GM23248 (cell line): ENCODE measurements at regions not wholly inside any gene's neighbourhood (a gene's known extent, or its start where the extent isn't known, plus 50 kb on each side); places are given as distances from the start of the nearest gene placed in this dataset.

ENCODE experiments used
- DNase-seq: peaks from one replicate; pipeline ENCODE4 v3.0.0-alpha.2; 2015
- H2AFZ ChIP-seq: fragments of 200-600 bp; sonication (generic); 2 replicates; pipeline ENCODE4 v1.6.1; 2016; ENCODE audit warnings: antibody characterized with exemption
- H3F3A ChIP-seq: fragments of 200-600 bp; sonication (generic); 2 replicates; pipeline ENCODE4 v1.6.1; 2016; ENCODE audit warnings: mild to moderate bottlenecking, antibody characterized with exemption, mixed run types; ENCODE audit not compliant: insufficient read depth
- H3K27ac ChIP-seq: fragments of 200-600 bp; sonication (generic); 2 replicates; pipeline ENCODE4 v1.5.1; 2016; ENCODE audit warnings: mild to moderate bottlenecking
- H3K27me3 ChIP-seq: fragments of 200-600 bp; sonication (generic); replicated peaks from 2 replicates; pipeline ENCODE4 v1.6.1; 2016; ENCODE audit warnings: mild to moderate bottlenecking; ENCODE audit not compliant: insufficient read depth
- H3K36me3 ChIP-seq: fragments of 200-600 bp; sonication (generic); 2 replicates; pipeline ENCODE4 v1.6.1; 2016; ENCODE audit warnings: low read depth, mild to moderate bottlenecking
- H3K4me1 ChIP-seq: fragments of 200-600 bp; sonication (generic); 2 replicates; pipeline ENCODE4 v1.6.1; 2016; ENCODE audit warnings: mild to moderate bottlenecking; ENCODE audit not compliant: insufficient read depth
- H3K4me2 ChIP-seq: fragments of 200-600 bp; sonication (generic); one replicate; pipeline ENCODE4 v1.6.1; 2016; ENCODE audit warnings: mild to moderate bottlenecking; ENCODE audit not compliant: unreplicated experiment
- H3K4me3 ChIP-seq: fragments of 200-600 bp; sonication (generic); 2 replicates; pipeline ENCODE4 v1.5.1; 2016; ENCODE audit warnings: mild to moderate bottlenecking
- H3K79me2 ChIP-seq: fragments of 200-600 bp; sonication (generic); 2 replicates; pipeline ENCODE4 v1.6.1; 2016; ENCODE audit warnings: mild to moderate bottlenecking; ENCODE audit not compliant: insufficient read depth
- H3K9ac ChIP-seq: fragments of 200-600 bp; sonication (generic); 2 replicates; pipeline ENCODE4 v1.6.1; 2016; ENCODE audit warnings: mild to moderate bottlenecking
- H3K9me2 ChIP-seq: fragments of 200-600 bp; sonication (generic); 2 replicates; pipeline ENCODE4 v1.6.1; 2016; ENCODE audit warnings: mixed run types, mild to moderate bottlenecking, moderate library complexity; ENCODE audit not compliant: insufficient read depth
- H3K9me3 ChIP-seq: fragments of 200-600 bp; sonication (generic); one replicate; pipeline ENCODE4 v1.6.1; 2017; ENCODE audit warnings: low read depth
- H4K20me1 ChIP-seq: fragments of 200-600 bp; sonication (generic); 2 replicates; pipeline ENCODE4 v1.6.0; 2016; ENCODE audit not compliant: insufficient read depth
- EZH2 ChIP-seq: fragments of 200-600 bp; sonication (generic); IDR thresholded peaks from 2 replicates; pipeline ENCODE4 v1.6.1; 2018; ENCODE audit warnings: antibody characterized with exemption, mild to moderate bottlenecking; ENCODE audit not compliant: insufficient read depth, poor library complexity, severe bottlenecking
- EZH2phosphoT487 ChIP-seq: fragments of 200-600 bp; sonication (generic); IDR thresholded peaks from 2 replicates; pipeline ENCODE4 v1.6.1; 2018; ENCODE audit warnings: antibody characterized with exemption, moderate library complexity, mild to moderate bottlenecking, low read depth; ENCODE audit not compliant: insufficient read depth
- WGBS, 2 experiments: methylation state at CpG; one replicate each; pipeline ENCODE4 v1.1.6; 2015 to 2017; ENCODE audit warnings: low lambda C conversion rate in 2 of 2, low coverage in 1 of 2; ENCODE audit errors: missing lambda C conversion rate in 2 of 2; 5-methylcytosine and 5-hydroxymethylcytosine counted together
- in situ Hi-C: fragments of 300-500 bp; cut with MboI; formaldehyde crosslinking; loops from 2 replicates; pipeline ENCODE4 v1.15.0; 2020

GRCh38 chr11:111099028-111099713, 146.4 kb upstream of the POU2AF2 start:
- H3K36me3 ChIP-seq: no peaks in the 10 kb centered on the region
- 0 out of 2 replicates have a peak, but pooled peaks cover 4% of the 10 kb centered on the region for H3K4me1 ChIP-seq
- no peaks in the 10 kb centered on the region for H3K9me3 ChIP-seq
- no peaks in the 10 kb centered on the region for H3K79me2 ChIP-seq
- no peak for TF ChIP-seq EZH2phosphoT487
- H3K4me2 ChIP-seq: no peak overlapping the region
- no peak overlapping the region for H3K27ac ChIP-seq
- H2AFZ ChIP-seq: no peak overlapping the region
- in situ Hi-C loops: no loop called here
- no peaks in the 10 kb centered on the region for H3K27me3 ChIP-seq
- H3F3A ChIP-seq: no peaks in the 10 kb centered on the region
- H3K9ac ChIP-seq: no peak overlapping the region
- H4K20me1 ChIP-seq: no peaks in the 10 kb centered on the region
- H3K4me3 ChIP-seq: no peak overlapping the region
- WGBS, 2 experiments: 78 to 79% methylated on average over 2 of the region's 2 CpGs
- H3K9me2 ChIP-seq: no peaks in the 10 kb centered on the region
- no peak for DNase-seq

- Histone ChIP-seq H4K20me1 (no peaks in the 10 kb centered on the region), H3K4me1 (0 out of 2 replicates have a peak, but pooled peaks cover 4% of the 10 kb centered on the region), H3K4me3 (no peak overlapping the region), H3K27me3 (no peaks in the 10 kb centered on the region), H3K9me3 (no peaks in the 10 kb centered on the region), H3K9me2 (no peaks in the 10 kb centered on the region), H3K4me2 (no peak overlapping the region), H2AFZ (no peak overlapping the region), H3K36me3 (no peaks in the 10 kb centered on the region), H3K9ac (no peak overlapping the region), H3F3A (no peaks in the 10 kb centered on the region), H3K27ac (no peak overlapping the region), H3K79me2 (no peaks in the 10 kb centered on the region)
- no peak for TF ChIP-seq EZH2phosphoT487
- no peak for TF ChIP-seq EZH2
- in situ Hi-C loops: no loop called here
- DNase-seq: no peak
- WGBS, 2 experiments: 72 to 82% methylated on average over 1 of the region's 1 CpG
Measured at GRCh38 chr11:111098091-111098490, 147.4 kb upstream of the POU2AF2 start.

GRCh38 chr11:111097191-111097590, 148.3 kb upstream of the POU2AF2 start:
- Histone ChIP-seq H3K79me2 (no peaks in the 10 kb centered on the region), H3K4me1 (0 out of 2 replicates have a peak, but pooled peaks cover 3% of the 10 kb centered on the region), H3K36me3 (no peaks in the 10 kb centered on the region), H3K27me3 (no peaks in the 10 kb centered on the region), H3K4me2 (no peak overlapping the region), H3K9me3 (no peaks in the 10 kb centered on the region), H3F3A (no peaks in the 10 kb centered on the region), H4K20me1 (no peaks in the 10 kb centered on the region), H3K4me3 (no peak overlapping the region), H2AFZ (no peak overlapping the region), H3K9ac (no peak overlapping the region), H3K27ac (no peak overlapping the region), H3K9me2 (no peaks in the 10 kb centered on the region)
- WGBS, 2 experiments: 85 to 93% methylated on average over 11 of the region's 11 CpGs
- TF ChIP-seq EZH2phosphoT487 (no peak), EZH2 (no peak)
- in situ Hi-C loops: no loop called here
- no peak for DNase-seq

DNA sequence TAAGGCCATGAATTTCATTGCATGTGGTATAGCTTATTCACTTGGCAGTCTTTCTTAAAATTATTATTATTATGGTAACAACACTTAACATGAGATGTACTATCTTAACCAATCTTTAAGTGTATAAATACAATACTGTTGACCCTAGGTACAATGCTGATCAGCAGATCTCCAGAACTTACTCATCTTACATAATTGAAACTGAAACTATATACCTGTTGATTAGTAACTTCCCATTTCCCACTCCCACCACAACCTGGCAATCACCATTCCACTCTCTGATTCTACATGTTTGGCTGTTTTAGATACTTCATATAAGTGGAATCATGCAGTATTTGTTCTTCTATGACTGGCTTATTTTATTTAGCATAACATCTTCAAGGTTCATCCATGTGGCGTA, 150.2 kb upstream of the POU2AF2 start:
- Histone ChIP-seq H3K9ac (no peak overlapping the region), H3K79me2 (no peaks in the 10 kb centered on the region), H4K20me1 (no peaks in the 10 kb centered on the region), H3K27ac (no peak overlapping the region), H3K4me3 (no peak overlapping the region), H2AFZ (no peak overlapping the region), H3K27me3 (no peaks in the 10 kb centered on the region), H3K4me2 (no peak overlapping the region), H3K9me3 (no peaks in the 10 kb centered on the region), H3F3A (no peaks in the 10 kb centered on the region), H3K36me3 (no peaks in the 10 kb centered on the region), H3K4me1 (no peaks in the 10 kb centered on the region), H3K9me2 (no peaks in the 10 kb centered on the region)
- DNase-seq: no peak
- in situ Hi-C loops: no loop called here
- WGBS, 2 experiments: 91 to 96% methylated on average over 1 of the region's 1 CpG
- TF ChIP-seq EZH2 (no peak), EZH2phosphoT487 (no peak)

DNA sequence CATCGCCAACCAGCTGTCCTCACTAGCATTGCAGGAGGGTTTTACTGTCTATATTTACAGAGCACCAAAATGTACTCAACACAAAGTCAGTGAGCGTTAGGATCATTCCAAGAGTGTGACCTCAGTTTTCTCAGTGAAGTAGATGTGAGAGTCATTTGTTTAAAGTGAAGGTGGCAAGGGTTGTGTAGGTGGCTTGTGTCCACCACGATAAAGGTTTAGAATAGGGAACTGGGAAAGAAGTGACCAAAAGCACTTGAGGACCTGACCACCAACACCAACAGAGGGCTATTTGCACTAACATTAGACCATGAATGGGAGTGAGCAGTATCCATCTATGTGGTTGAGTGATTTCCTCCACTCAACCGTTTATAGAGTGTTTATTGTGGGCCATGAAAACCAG, 152.5 kb upstream of the POU2AF2 start:
- Histone ChIP-seq H3K9ac (no peak overlapping the region), H3K36me3 (no peaks in the 10 kb centered on the region), H3K9me3 (no peaks in the 10 kb centered on the region), H3F3A (no peaks in the 10 kb centered on the region), H3K27ac (no peak overlapping the region), H3K4me2 (no peak overlapping the region), H4K20me1 (no peaks in the 10 kb centered on the region), H2AFZ (no peak overlapping the region), H3K79me2 (no peaks in the 10 kb centered on the region), H3K9me2 (no peaks in the 10 kb centered on the region), H3K4me1 (no peaks in the 10 kb centered on the region), H3K4me3 (no peak overlapping the region), H3K27me3 (no peaks in the 10 kb centered on the region; the same call in 1 of the 2 replicates)
- no peak for DNase-seq
- 80 to 81% methylated on average over 4 of the region's 4 CpGs for WGBS, 2 experiments
- in situ Hi-C loops: no loop called here
- TF ChIP-seq EZH2phosphoT487 (no peak), EZH2 (no peak)
